HG03064 (cell line): ENCODE measurements at regions not wholly inside any gene's neighbourhood (a gene's known extent, or its start where the extent isn't known, plus 50 kb on each side); places are given as distances from the start of the nearest gene placed in this dataset.
"Not testable (repeated sequence)": the region's sequence is repeated elsewhere in the genome, so short reads cannot be mapped to it uniquely, and the experiment has no call there.

Experiments
- ATAC-seq: cut with Tn5 transposase; IDR thresholded peaks from one replicate; pipeline ENCODE4 v1.9.1; 2021; ENCODE audit warnings: low read depth; ENCODE audit not compliant: unreplicated experiment

GRCh38 chr4:26199596-26199995, 121.2 kb upstream of the RBPJ start:
- ATAC-seq: no peak

DNA sequence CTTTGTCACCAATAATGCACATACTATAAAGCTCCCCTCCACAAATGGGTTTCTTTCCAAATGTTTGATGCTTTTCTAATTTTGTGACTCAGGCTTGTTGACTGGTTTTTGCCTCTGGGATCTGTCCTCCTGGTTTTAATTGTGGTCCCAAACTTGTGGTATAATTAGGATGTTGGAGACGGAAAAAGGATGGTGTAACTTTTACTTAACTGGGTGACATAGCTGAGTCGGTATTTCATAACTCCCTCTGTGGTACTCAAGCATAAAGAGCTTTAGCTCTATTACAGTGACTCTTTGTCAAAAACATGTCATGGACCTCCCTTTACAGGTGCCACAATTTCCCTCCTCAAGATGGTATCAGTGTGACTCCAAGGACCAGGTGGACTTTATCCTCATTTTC, 119.7 kb upstream of the RBPJ start:
- ATAC-seq: no peak

GRCh38 chr4:26204249-26204825, 116.5 kb upstream of the RBPJ start:
- no peak for ATAC-seq

DNA sequence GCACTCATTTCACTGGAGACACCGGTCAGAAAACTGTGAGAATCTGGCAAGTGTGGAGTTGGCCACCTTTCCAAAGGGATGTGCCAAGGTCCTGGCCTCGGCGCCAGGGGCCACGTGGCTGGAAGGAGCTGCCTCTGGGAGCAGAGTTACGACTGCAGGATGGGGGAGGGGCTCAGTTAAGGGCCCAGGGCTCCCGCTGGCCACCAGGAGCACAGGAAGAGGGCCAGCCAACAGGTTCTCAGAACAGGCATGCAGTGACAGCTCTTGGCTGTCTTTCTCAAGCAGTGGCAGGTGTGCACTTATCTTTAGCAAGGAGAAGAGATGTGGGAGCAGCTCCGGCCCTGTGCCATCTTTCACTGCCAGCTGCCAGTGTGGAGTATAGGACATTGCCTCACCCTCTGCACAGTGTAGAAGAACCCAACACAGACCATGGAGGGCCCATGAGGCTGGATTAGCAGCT, 115.9 kb upstream of the RBPJ start:
- ATAC-seq: no peak

DNA sequence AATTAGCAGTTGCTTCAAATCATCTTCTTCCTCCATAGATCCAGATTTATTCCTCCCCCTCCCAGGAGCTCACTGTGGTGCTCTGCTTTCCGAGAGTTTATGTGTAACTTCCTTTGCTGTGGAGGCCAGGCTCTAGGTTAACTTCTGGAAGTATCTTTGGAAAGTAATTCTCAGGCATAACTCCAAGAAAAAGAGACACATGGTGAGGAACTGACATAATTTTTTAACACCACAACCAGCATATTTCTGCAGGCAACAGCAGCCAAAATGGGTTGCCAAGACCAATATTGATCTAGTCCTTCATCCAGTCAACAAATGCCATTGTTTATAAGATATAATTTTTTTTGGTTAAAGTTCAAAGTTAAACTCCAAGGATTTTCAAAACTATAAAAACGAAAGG, 114.5 kb upstream of the RBPJ start:
- ATAC-seq: no peak

DNA sequence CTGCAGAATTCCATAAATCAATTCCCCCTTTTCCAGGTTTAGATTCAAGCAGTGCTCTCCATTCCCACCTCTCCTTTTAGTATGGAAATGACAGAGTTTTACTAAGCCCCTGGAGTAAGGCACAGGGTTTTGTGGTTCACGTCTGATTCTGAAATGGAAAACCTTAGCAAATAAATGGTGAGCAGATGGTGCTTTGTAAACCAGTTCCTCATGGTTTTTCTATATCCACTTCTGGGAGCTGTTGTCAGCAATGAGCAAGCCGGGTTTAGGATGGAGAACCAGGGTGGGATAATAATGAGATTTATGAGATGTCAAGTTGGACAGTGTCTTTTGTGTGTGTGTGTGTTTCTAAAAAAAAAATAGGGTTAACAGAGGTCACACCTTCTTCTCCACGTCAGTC, 113.8 kb upstream of the RBPJ start:
- no peak for ATAC-seq

DNA sequence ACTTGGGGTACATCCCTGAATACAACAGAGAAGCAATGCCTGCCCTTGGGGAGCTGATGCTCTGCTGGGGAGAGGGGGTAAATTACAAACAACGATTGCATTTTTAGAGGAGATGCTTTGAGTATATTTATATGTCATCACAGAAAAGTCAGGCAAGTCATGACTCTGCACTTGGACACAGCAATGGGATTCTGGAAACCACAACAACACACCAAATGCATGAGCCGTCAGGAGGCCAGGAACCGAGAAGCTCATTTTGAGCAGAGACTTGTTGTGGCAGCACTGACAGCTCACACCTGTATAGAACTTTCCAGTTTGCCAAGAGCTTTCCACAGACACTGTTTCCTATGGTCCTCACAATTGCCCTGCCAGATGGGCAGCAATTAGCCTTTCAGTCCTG, 113.2 kb upstream of the RBPJ start:
- ATAC-seq: no peak

GRCh38 chr4:26208237-26208994, 112.4 kb upstream of the RBPJ start:
- no peak for ATAC-seq

GRCh38 chr4:26209378-26209777, 111.4 kb upstream of the RBPJ start:
- not testable (repeated sequence) for ATAC-seq

- ATAC-seq: no peak
Measured at GRCh38 chr4:26212528-26212927, 108.3 kb upstream of the RBPJ start.

DNA sequence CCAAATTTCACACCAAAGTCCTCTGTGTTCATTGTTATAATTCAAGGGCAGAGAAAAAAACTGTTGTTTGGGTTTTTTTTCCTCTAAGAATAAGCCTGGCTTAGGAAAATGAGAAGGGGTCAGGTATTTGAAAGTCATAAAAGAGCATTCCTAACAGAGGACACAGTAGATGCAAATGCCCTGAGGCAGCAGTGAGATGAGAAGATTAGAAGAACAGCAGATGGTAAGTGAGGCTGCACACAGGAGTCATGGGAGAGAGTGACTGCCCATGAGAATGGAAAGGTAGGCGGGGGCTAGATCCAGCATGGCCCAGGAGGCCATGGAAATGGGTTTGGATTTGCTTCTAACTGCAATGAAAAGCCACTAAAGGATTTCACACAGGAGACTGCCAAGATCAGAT, 107.5 kb upstream of the RBPJ start:
- ATAC-seq: no peak

DNA sequence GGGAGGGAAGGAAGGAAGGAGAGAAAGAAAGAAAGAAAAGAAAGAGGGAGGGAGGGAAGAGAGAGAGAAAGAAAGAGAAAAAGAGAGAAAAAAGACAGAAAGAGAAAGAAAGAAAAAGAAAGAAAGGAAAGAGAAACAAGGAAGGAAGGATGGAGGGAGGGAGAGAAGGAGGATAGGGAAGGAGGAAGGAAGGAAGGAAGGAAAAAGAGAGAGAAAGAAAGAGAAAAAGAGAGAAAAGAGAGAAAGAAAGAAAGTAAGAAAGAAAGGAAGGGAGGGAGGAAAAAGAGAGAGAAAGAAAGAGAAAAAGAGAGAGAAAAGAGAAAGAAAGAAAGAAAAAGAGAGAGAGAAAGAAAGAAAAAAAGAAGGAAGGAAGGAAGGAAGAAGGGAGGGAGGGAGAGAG, 105.8 kb upstream of the RBPJ start:
- ATAC-seq: no peak

DNA sequence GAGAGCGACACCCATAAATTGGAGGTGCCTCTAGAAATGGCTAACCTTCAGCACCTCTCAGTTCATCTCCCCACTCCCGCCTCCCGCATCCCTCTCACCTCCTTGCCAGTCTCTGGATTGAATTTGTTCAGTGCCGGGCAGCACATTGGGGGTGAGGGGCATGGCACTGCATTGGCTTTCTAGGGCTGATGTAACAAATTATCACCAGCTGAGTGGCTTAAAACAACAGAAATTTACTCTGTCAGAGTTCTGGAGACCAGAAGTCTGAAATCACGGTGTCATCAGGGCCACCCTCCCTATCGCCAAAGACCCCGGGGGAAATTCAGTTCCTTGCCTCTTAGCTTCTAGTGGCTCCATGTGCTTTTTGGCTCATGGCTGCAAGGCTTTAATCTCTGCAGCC, 105.1 kb upstream of the RBPJ start:
- ATAC-seq: no peak

GRCh38 chr4:26217481-26217880, 103.3 kb upstream of the RBPJ start:
- ATAC-seq: no peak

GRCh38 chr4:26217961-26218676, 102.7 kb upstream of the RBPJ start:
- ATAC-seq: peak; percentile 68

GRCh38 chr4:26218677-26219605, 101.9 kb upstream of the RBPJ start:
- peak; percentile 22 for ATAC-seq

DNA sequence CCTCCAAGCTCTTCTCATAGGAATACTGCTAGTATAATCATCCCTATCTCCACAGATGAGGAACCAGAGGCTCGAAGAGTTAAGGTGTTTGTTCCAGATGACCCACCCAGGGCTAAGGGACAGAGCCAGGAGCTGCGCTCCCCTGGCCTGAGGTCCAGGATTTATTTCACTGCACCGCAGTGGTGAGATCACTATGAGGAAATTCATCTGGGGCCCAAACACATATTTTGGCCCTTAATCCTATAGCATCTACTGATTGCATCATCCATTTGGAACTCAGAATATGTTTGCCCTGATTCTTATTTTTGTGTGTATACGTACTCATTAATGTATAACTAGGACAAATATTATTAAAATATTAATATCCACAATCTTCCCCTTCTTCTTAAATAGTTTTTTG, 100.1 kb upstream of the RBPJ start:
- ATAC-seq: no peak

GRCh38 chr4:26223155-26223554, 97.7 kb upstream of the RBPJ start:
- no peak for ATAC-seq

DNA sequence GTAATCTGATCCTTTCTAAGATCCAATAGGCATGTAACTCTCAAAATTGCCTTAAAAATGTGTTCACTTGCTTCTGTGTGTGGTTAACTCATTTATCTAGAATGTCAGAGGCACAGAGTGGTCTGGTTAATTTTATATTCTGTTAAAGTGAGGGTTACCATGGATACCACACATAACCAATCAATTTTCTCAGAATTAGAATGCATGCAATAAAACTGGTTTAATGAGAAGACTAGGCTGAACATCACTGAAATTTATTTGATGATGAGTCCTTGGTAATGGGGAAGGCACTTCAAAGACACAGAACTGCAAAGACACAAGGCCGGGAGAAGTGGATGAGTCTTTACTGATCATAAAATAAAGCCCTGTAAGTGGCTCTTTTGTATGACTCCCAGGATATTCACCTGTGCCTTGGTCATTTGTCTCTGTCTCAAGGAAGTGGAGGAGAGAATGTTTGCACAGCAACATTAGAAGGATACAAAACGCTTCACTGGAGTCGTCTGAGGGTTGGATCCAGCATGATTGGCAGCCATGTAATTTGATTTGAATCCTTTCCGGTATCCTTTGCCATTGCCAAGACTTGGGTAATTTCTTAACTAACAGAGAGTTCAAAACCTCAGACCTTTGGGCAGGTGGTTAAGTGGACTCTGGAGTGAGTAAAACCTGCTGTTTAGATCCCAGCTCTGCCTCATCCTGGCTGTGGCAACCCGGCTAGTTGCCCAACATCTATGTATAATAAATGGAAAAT, 94.0 kb upstream of the RBPJ start:
- no peak for ATAC-seq

DNA sequence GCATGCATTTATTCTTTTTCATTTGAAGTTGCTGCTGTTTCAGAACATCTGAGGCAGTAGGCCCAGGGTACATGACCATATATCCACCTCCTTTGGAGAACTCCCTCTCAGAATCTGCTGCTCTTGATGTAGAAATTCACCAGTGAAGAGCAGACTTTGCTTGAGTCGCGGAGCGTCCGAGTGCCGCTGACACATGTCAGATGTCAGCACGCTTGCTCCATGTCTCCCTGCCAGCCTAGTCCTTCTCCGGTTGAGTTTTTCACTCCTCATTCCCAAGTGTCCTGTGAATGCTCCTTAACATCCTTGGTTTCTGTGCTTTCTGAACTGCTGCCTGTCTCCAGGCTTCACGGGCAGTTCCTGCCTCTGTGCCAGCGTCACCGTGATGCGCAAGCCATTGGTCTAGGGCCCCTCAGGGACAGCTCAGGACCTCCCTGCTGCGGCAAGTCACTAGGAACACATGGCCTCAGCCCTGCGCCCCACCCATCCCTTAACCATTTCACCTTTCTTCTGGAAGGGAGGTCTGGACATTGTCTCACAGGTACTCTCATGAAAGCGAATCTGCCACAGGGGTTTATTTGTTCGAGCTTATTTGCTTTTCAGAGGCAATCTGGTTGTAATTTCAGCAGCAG, 93.1 kb upstream of the RBPJ start:
- ATAC-seq: no peak
